ENCODE measurements at regions not wholly inside any gene's neighbourhood (a gene's known extent, or its start where the extent isn't known, plus 50 kb on each side); places are given as distances from the start of the nearest gene placed in this dataset.

GRCh38 chr3:35043040-35043439, 596.3 kb upstream of the ARPP21 start:
- H3K9me3 Mint-ChIP-seq (ENCODE audit: low read depth, unreplicated experiment) = peaks cover 2% of the 10 kb centered on the region
- H3K4me1 Mint-ChIP-seq (ENCODE audit: low read depth, unreplicated experiment) = no peaks in the 10 kb centered on the region
- H3K4me3 Mint-ChIP-seq (ENCODE audit: low read depth, unreplicated experiment) = no peak overlapping the region
- no peak for DNase-seq
- H3K27ac Mint-ChIP-seq (ENCODE audit: unreplicated experiment) = no peak overlapping the region
- TF ChIP-seq, protein P1, sequence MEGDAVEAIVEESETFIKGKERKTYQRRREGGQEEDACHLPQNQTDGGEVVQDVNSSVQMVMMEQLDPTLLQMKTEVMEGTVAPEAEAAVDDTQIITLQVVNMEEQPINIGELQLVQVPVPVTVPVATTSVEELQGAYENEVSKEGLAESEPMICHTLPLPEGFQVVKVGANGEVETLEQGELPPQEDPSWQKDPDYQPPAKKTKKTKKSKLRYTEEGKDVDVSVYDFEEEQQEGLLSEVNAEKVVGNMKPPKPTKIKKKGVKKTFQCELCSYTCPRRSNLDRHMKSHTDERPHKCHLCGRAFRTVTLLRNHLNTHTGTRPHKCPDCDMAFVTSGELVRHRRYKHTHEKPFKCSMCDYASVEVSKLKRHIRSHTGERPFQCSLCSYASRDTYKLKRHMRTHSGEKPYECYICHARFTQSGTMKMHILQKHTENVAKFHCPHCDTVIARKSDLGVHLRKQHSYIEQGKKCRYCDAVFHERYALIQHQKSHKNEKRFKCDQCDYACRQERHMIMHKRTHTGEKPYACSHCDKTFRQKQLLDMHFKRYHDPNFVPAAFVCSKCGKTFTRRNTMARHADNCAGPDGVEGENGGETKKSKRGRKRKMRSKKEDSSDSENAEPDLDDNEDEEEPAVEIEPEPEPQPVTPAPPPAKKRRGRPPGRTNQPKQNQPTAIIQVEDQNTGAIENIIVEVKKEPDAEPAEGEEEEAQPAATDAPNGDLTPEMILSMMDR (IDR thresholded peaks at IDR 0.05; ENCODE audit: unreplicated experiment) = no peak
- no peaks in the 10 kb centered on the region for H3K36me3 Mint-ChIP-seq (ENCODE audit: insufficient read depth, unreplicated experiment)
- H3K27me3 Mint-ChIP-seq (ENCODE audit: unreplicated experiment) = no peaks in the 10 kb centered on the region
- intact Hi-C loops (cut with micrococcal nuclease; ENCODE audit: unreplicated experiment) = no loop called here
- CTCF ChIA-PET = no interaction called here
- BruUV-seq (replicated peaks) = no TSS peak

GRCh38 chr3:35044190-35044589, 595.1 kb upstream of the ARPP21 start:
- TF ChIP-seq, protein P1 (IDR thresholded peaks at IDR 0.05; ENCODE audit: unreplicated experiment) = no peak
- no peak for DNase-seq
- intact Hi-C loops (cut with micrococcal nuclease; ENCODE audit: unreplicated experiment) = no loop called here
- Mint-ChIP-seq H3K4me1 (ENCODE audit: low read depth, unreplicated experiment) (no peaks in the 10 kb centered on the region), H3K36me3 (ENCODE audit: insufficient read depth, unreplicated experiment) (no peaks in the 10 kb centered on the region), H3K27ac (ENCODE audit: unreplicated experiment) (no peak overlapping the region), H3K27me3 (ENCODE audit: unreplicated experiment) (no peaks in the 10 kb centered on the region), H3K9me3 (ENCODE audit: low read depth, unreplicated experiment) (no peaks in the 10 kb centered on the region), H3K4me3 (ENCODE audit: low read depth, unreplicated experiment) (no peak overlapping the region)
- no TSS peak for BruUV-seq (replicated peaks)
- CTCF ChIA-PET = no interaction called here

DNA sequence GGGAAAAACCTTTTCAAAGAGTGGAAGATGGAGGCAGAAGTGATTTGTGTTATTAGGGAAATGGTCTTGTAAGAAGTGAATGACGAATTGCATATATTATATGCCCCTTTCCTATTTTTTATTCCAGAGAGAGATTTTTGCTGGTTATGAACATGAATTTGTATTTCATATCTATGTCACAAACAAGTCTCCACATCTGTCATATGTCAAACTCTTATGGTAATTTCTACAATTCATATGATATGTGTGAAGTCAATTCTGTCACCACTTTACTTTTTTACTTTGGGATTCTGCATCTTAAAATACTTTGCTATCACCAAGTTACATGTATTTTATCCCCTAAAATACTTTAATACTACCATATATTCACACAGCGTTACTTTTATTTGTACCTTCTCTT, 594.2 kb upstream of the ARPP21 start:
- intact Hi-C loops (cut with micrococcal nuclease; ENCODE audit: unreplicated experiment) = no loop called here
- TF ChIP-seq, protein P1 (IDR thresholded peaks at IDR 0.05; ENCODE audit: unreplicated experiment) = no peak
- no peaks in the 10 kb centered on the region for H3K36me3 Mint-ChIP-seq (ENCODE audit: insufficient read depth, unreplicated experiment)
- no peak for DNase-seq
- CTCF ChIA-PET = no interaction called here
- H3K27ac Mint-ChIP-seq (ENCODE audit: unreplicated experiment) = no peak overlapping the region
- BruUV-seq (replicated peaks) = no TSS peak
- no peak overlapping the region for H3K4me3 Mint-ChIP-seq (ENCODE audit: low read depth, unreplicated experiment)
- H3K4me1 Mint-ChIP-seq (ENCODE audit: low read depth, unreplicated experiment) = no peaks in the 10 kb centered on the region
- no peaks in the 10 kb centered on the region for H3K27me3 Mint-ChIP-seq (ENCODE audit: unreplicated experiment)
- no peaks in the 10 kb centered on the region for H3K9me3 Mint-ChIP-seq (ENCODE audit: low read depth, unreplicated experiment)

- Mint-ChIP-seq H3K27me3 (ENCODE audit: unreplicated experiment) (no peaks in the 10 kb centered on the region), H3K27ac (ENCODE audit: unreplicated experiment) (no peak overlapping the region), H3K36me3 (ENCODE audit: insufficient read depth, unreplicated experiment) (no peaks in the 10 kb centered on the region), H3K4me1 (ENCODE audit: low read depth, unreplicated experiment) (no peaks in the 10 kb centered on the region), H3K9me3 (ENCODE audit: low read depth, unreplicated experiment) (no peaks in the 10 kb centered on the region), H3K4me3 (ENCODE audit: low read depth, unreplicated experiment) (no peak overlapping the region)
- CTCF ChIA-PET = no interaction called here
- BruUV-seq (replicated peaks) = no TSS peak
- intact Hi-C loops (cut with micrococcal nuclease; ENCODE audit: unreplicated experiment) = no loop called here
- TF ChIP-seq, protein P1 (IDR thresholded peaks at IDR 0.05; ENCODE audit: unreplicated experiment) = no peak
- no peak for DNase-seq
Observed at GRCh38 chr3:35064761-35065160, 574.6 kb upstream of the ARPP21 start.

DNA sequence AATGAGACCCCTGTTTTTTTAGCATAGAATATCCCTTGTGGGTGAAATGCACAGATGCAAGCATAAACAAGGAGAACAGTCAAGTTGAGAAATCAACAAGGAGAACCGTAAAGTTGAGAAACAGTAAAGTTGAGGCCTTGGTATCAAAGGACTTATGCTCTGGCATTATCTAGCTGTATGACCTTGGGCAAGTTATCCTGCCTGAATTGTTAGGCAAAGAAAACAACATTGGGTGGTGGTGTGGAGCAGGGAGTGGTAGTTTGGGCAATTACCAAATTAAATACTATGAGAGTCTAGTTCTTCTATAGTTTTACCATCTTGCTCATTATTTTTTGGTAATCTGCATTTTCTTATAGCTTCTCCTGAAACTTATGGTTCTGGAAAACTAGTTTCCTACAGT, 573.4 kb upstream of the ARPP21 start:
- H3K9me3 Mint-ChIP-seq (ENCODE audit: low read depth, unreplicated experiment) = no peaks in the 10 kb centered on the region
- TF ChIP-seq, protein P1 (IDR thresholded peaks at IDR 0.05; ENCODE audit: unreplicated experiment) = no peak
- no peak overlapping the region for H3K4me3 Mint-ChIP-seq (ENCODE audit: low read depth, unreplicated experiment)
- DNase-seq = no peak
- intact Hi-C loops (cut with micrococcal nuclease; ENCODE audit: unreplicated experiment) = no loop called here
- no peaks in the 10 kb centered on the region for H3K4me1 Mint-ChIP-seq (ENCODE audit: low read depth, unreplicated experiment)
- no TSS peak for BruUV-seq (replicated peaks)
- no peaks in the 10 kb centered on the region for H3K36me3 Mint-ChIP-seq (ENCODE audit: insufficient read depth, unreplicated experiment)
- H3K27me3 Mint-ChIP-seq (ENCODE audit: unreplicated experiment) = no peaks in the 10 kb centered on the region
- H3K27ac Mint-ChIP-seq (ENCODE audit: unreplicated experiment) = no peak overlapping the region
- CTCF ChIA-PET = no interaction called here

Data from Calu3 (cell line).